Pancreas (tissue), 10 donors: ENCODE measurements at regions not wholly inside any gene's neighbourhood (a gene's known extent, or its start where the extent isn't known, plus 50 kb on each side); places are given as distances from the start of the nearest gene placed in this dataset.
"Not testable (repeated sequence)": the region's sequence is repeated elsewhere in the genome, so short reads cannot be mapped to it uniquely, and the experiment has no call there.

Experiments
- ATAC-seq, 4 donors: fragments of 200-7000 bp; cut with Tn5 transposase; one replicate each; pipeline versions ENCODE4 v1.8.0 to v1.9.1; 2020; ENCODE audit warnings: mild to moderate bottlenecking in 4 of 4, moderate library complexity in 4 of 4
- DNase-seq, 6 donors: peaks; one replicate each; pipeline ENCODE4 v3.0.0-alpha.2; 2020
- FAIRE-seq: peaks from 2 replicates; lab custom pipeline; 2012; peaks lifted over from hg19 to GRCh38; lab: Jason Lieb, UNC
- H3K27ac ChIP-seq, 4 donors: fragments of 200-600 bp; sonication (generic); 1 replicate in 3 of 4; 2 replicates in 1 of 4; pipeline versions ENCODE4 v1.5.0 to v1.8.0; 2020
- H3K27me3 ChIP-seq, 4 donors: fragments of 200-600 bp; one replicate each; pipeline ENCODE4 v1.8.0; 2021
- H3K36me3 ChIP-seq, 3 donors: fragments of 200-600 bp; sonication (generic) in 1 of 3; one replicate each; pipeline versions ENCODE4 v1.5.0 to v1.8.0; 2020 to 2021
- H3K4me1 ChIP-seq, 3 donors: fragments of 200-600 bp; one replicate each; pipeline ENCODE4 v1.8.0; 2021
- H3K4me3 ChIP-seq, 4 donors: fragments of 200-600 bp; sonication (generic) in 2 of 4; one replicate each; pipeline versions ENCODE4 v1.5.0 to v1.8.0; 2020 to 2021
- H3K9me3 ChIP-seq, 4 donors: fragments of 200-600 bp; one replicate each; pipeline ENCODE4 v1.8.0; 2021
- CTCF ChIP-seq, 4 donors: fragments of 200-600 bp; sonication (generic) in 3 of 4; IDR thresholded peaks; one replicate each; pipeline versions ENCODE4 v1.5.0 to v1.8.0; 2021; ENCODE audit warnings: antibody characterized with exemption in 4 of 4
- WGBS, 2 donors: extraction: QIAGEN DNeasy Blood & Tissue Kit; methylation state at CpG; one replicate each; pipeline ENCODE4 v1.1.7; 2013; 5-methylcytosine and 5-hydroxymethylcytosine counted together
- intact Hi-C, 3 donors: fragments of 100-400 bp; cut with DNase I; formaldehyde crosslinking; loops; one replicate each; pipeline versions ENCODE4 v1.11.1 to v1.14.2; 2022
- donor health status: healthy with polysubstance abuse.
- donor health status: DM: no; HTN: no; CAD: no; lungs with moderate emphysema.
- donor health status: DM: no; HTN: no; CAD: no.
- donor health status: control.
- donor health status: control.
- donor health status: Bipolar disorder and iron deficiency.
- donor health status: DM: yes; HTN: yes; CAD: no.
- donor health status: DM: no; HTN: no; CAD: no.
- donor health status: DM: no; HTN: no; CAD: no.
- donor health status: DM: yes; HTN: yes; CAD: no.

- no peak for TF ChIP-seq CTCF (IDR thresholded peaks at IDR 0.05)
- Histone ChIP-seq H3K4me3 (no peak overlapping the region), H3K27me3 (no peaks in the 10 kb centered on the region), H3K4me1 (no peaks in the 10 kb centered on the region), H3K27ac (no peak overlapping the region), H3K36me3 (no peaks in the 10 kb centered on the region), H3K9me3 (no peaks in the 10 kb centered on the region)
- intact Hi-C loops: no loop called here
- no peak for ATAC-seq
- DNase-seq: no peak
- WGBS, 2 donors: 48 to 91% methylated on average over 3 of the region's 3 CpGs
- no peak for FAIRE-seq
Observed at GRCh38 chr2:209276000-209276399, 147.8 kb upstream of the MAP2 start.

DNA sequence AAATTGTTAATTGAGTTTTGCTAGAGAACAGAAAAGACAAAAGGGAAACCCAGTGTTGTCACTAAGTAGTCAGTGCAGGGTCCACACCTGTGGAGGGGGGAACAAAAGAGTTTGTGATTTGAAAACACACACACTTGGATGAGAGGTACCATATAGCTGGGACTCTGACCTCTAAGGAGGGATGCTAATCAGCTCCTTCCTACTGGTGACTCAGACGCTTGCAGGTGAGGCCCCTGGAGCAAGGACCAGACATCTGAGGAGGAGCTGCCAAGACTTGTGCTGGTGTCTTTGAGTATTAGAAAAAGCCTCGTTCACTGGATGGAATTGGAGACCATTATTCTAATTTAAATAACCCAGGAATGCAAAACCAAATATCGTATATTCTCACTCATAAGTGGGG, 146.4 kb upstream of the MAP2 start:
- Histone ChIP-seq H3K27ac (no peak overlapping the region), H3K36me3 (no peaks in the 10 kb centered on the region), H3K4me3 (no peak overlapping the region), H3K4me1 (no peaks in the 10 kb centered on the region), H3K9me3 (no peaks in the 10 kb centered on the region), H3K27me3 (no peaks in the 10 kb centered on the region)
- FAIRE-seq: no peak
- no peak for ATAC-seq
- intact Hi-C loops: no loop called here
- 84 to 88% methylated on average over 3 of the region's 3 CpGs for WGBS, 2 donors
- no peak for DNase-seq
- no peak for TF ChIP-seq CTCF (IDR thresholded peaks at IDR 0.05)

- intact Hi-C loops: no loop called here
- H3K27me3 ChIP-seq: no peaks in the 10 kb centered on the region
- no peak overlapping the region for H3K27ac ChIP-seq
- H3K4me3 ChIP-seq: no peak overlapping the region
- no peak for TF ChIP-seq CTCF (IDR thresholded peaks at IDR 0.05)
- no peak for DNase-seq
- no peaks in the 10 kb centered on the region for H3K36me3 ChIP-seq
- H3K9me3 ChIP-seq: no peaks in the 10 kb centered on the region
- 94 to 98% methylated on average over 2 of the region's 2 CpGs for WGBS, 2 donors
- no peak for FAIRE-seq
- no peaks in the 10 kb centered on the region for H3K4me1 ChIP-seq
- ATAC-seq: no peak
Observed at GRCh38 chr2:209298601-209299000, 125.2 kb upstream of the MAP2 start.

GRCh38 chr2:209299478-209299877, 124.4 kb upstream of the MAP2 start:
- H3K9me3 ChIP-seq, DNase-seq, H3K27ac ChIP-seq, H3K4me1 ChIP-seq, ATAC-seq, intact Hi-C loops, H3K27me3 ChIP-seq, H3K36me3 ChIP-seq, FAIRE-seq, H3K4me3 ChIP-seq: not testable (repeated sequence)
- WGBS, 2 donors: 86 to 91% methylated on average over 11 of the region's 11 CpGs

DNA sequence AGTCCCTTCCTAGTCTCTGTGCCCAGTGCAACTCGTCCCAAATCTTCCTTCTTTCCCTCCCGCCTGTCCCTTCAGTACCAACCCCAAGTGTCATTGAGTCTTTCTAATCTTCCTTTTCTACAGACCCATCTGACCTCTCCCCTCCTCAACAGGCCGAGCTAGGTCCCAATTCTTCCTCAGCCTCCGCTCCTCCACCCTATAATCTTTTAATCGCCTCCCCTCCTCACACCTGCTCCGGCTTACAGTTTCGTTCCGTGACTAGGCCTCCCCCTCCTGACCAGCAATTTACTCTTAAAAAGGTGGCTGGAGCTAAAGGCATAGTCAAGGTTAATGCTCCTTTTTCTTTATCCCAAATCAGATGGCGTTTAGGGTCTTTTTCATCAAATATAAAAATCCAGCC, 123.1 kb upstream of the MAP2 start:
- H3K4me1 ChIP-seq, ATAC-seq, H3K36me3 ChIP-seq, H3K27ac ChIP-seq, DNase-seq, intact Hi-C loops, H3K27me3 ChIP-seq, H3K4me3 ChIP-seq, FAIRE-seq, H3K9me3 ChIP-seq: not testable (repeated sequence)
- WGBS, 2 donors: 91 to 92% methylated on average over 9 of the region's 9 CpGs

GRCh38 chr2:209305026-209305425, 118.8 kb upstream of the MAP2 start:
- no peaks in the 10 kb centered on the region for H3K27me3 ChIP-seq
- DNase-seq: no peak
- WGBS, 2 donors: 76 to 83% methylated on average over 2 of the region's 2 CpGs
- no peak for TF ChIP-seq CTCF (IDR thresholded peaks at IDR 0.05)
- no peak for FAIRE-seq
- no peaks in the 10 kb centered on the region for H3K36me3 ChIP-seq
- intact Hi-C loops: no loop called here
- no peak for ATAC-seq
- H3K9me3 ChIP-seq: no peaks in the 10 kb centered on the region
- no peak overlapping the region for H3K27ac ChIP-seq
- no peak overlapping the region for H3K4me3 ChIP-seq
- H3K4me1 ChIP-seq: no peaks in the 10 kb centered on the region
